G401 (cell line): ENCODE measurements at regions not wholly inside any gene's neighbourhood (a gene's known extent, or its start where the extent isn't known, plus 50 kb on each side); places are given as distances from the start of the nearest gene placed in this dataset.
"Not testable (repeated sequence)": the region's sequence is repeated elsewhere in the genome, so short reads cannot be mapped to it uniquely, and the experiment has no call there.

ENCODE experiments used
- DNase-seq: peaks from one replicate; pipeline ENCODE4 v3.0.0-alpha.2; 2015; ENCODE audit warnings: low spot score
- in situ Hi-C: cut with HindIII; loops from 2 replicates; pipeline ENCODE4 v1.10.0; 2016; ENCODE audit warnings: low sequenced_read_pairs, mixed read lengths

DNA sequence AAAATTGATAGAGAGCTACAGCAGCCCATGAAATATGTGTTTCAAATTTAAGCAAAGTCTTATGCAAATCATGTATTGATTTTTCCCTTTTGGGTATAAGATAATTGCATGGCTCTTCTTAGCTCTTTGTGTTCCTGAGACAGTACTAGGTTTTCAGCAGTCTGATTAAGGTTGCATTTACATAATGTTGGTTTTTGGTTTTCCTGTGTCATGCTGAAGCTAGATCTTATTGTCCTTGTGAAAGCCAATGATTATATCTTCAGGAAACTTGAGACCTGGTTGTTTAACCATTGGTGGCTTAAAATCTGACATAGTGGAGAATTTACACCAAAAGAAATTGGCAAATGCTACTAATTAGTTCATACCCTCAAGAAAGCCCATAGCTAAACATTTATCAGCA is 392.6 kb downstream of the ZPLD1 start:
- no peak for DNase-seq
- in situ Hi-C loops, result no loop called here

DNA sequence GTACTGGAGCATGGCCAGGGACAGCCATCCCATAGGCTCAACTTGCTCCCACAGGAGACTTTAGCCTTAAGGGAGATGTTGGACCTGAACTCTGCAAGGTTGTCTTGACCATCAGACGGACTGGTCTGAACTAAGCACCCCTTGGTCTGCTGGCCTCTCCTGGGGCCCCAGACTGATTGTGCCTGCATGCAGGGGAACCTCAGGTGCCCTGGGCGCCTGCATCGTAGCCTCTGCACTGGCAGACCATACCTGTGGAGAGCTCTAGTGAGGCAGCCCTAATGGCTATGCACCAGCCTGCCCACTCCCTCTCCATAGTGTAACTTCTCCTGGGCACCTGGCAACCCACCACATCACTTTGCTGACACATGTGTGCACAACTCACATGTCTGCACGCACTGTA is 395.6 kb downstream of the ZPLD1 start:
- in situ Hi-C loops, result no loop called here
- DNase-seq, result no peak

DNA sequence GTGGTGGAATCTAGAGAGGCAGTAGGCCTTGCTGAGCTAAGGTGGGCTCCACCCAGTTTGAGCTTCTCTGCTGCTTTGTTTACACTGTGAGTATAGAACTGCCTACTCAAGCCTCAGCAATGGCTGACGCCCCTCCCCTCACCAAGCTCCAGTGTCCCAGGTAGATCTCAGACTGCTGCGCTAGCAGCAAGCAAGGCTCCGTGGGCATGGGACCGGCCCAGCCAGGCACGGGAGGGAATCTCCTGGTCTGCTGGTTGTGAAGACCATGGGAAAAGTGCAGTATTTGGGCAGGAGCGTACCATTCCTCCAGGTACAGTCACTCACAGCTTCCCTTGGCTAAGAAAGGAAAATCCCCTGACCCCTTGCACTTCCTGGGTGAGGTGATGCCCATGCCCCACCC is 407.1 kb downstream of the ZPLD1 start:
- in situ Hi-C loops, result no loop called here

GRCh38 chr3:102866845-102867244 is 432.0 kb downstream of the ZPLD1 start:
- in situ Hi-C loops, result no loop called here
- no peak for DNase-seq

More for the DNA sequence above, 407.1 kb downstream of the ZPLD1 start:
- no peak for DNase-seq

DNA sequence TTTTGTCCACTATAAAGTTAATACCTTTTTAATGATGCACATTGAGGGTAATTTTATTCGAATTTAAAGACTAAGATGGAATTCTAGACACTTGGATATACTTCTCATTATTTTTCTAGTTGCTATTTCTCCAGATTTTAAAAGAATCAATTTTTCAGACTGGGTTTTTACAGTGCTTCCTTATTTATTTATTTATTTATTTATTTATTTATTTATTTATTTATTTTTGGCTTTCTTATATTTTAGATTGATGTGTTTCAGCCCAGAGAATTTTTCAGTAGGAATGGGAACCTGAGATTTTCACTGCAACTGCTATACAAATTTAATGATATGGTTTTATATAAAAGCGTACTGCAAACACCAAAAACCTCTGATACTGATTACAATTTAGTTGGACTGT is 448.7 kb downstream of the ZPLD1 start:
- no peak for DNase-seq
- in situ Hi-C loops, result no loop called here

- no peak for DNase-seq
- in situ Hi-C loops, result no loop called here
Observed at GRCh38 chr3:102885289-102885688, 450.5 kb downstream of the ZPLD1 start.

DNA sequence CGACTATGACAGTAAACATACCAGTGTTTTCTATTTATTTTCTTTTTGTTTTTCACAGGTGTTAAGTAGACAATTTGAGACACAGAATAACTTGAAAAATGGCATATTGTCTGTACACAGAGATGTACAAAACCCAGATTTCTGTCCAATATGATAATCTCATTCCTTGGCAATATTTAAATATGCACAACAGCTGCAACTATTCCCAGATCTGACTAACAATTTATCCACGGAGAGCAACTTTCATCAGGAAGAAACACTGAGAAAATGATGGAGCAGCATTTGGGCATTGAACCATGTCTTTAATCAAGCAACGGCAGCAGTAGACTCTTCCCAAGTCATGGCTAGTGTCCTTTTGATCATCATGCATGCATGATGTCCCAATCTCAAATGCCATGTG is 452.6 kb downstream of the ZPLD1 start:
- DNase-seq, result no peak
- in situ Hi-C loops, result no loop called here

DNA sequence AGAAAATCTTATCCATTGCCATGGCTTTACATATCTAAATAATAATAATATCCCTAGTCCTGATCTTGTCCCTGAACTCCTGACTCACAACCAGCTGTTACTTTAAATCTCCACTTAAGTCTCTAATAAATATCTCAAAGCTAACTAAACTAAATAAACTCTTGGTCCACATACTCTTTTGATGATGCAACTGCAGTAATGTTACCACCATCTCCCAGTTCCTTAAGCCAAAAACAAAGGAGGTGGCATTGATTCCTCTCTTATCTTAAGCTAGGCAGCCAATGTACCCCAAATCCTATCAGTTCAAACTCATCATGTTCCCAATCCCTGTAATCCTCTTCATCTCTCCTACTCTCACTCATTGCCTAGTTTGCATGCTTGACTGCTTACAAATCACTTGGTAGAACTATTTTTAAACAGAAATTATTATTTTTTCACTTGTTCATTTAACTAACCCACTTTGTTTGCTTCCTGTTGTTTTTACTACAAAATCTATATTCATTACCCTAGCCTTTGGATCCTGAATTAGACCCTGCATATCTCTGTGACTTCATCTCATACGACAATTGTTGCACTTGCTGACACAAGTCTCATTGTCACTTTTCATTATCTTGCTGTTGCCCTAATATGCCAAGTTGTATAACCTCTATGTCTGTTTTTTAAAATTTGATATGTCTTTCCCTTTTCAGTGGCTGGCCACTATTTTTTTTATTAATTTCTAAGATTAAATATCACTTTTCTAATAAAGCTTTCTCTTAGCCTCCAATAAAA is 462.2 kb downstream of the ZPLD1 start:
- no peak for DNase-seq
- in situ Hi-C loops, result no loop called here

DNA sequence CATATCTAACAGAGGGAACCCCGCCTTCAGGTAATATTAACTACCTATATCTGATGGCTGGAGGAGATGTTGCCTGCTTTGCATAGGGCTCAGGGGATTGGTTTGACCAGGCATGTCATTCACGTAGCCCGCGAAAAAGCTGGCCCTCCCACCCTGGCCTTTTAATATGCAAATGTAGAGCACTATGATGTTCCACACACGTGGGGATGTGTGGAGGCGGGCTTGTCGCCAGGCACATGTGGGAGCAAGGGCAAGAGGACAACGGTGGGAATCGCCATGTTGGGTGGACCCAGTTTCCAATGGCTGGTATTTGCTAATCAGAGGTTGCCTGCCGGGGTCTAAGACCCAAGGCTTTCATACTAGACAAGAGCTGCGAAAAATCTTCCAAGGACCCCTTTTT is 469.8 kb downstream of the ZPLD1 start:
- DNase-seq, result no peak
- in situ Hi-C loops, result no loop called here

GRCh38 chr3:102905811-102906210 is 471.0 kb downstream of the ZPLD1 start:
- DNase-seq, result no peak
- in situ Hi-C loops, result no loop called here

- in situ Hi-C loops, result no loop called here
- no peak for DNase-seq
Observed at GRCh38 chr3:102906818-102907217, 472.0 kb downstream of the ZPLD1 start.

- in situ Hi-C loops, result no loop called here
- no peak for DNase-seq
Observed at GRCh38 chr3:102909904-102910303, 475.1 kb downstream of the ZPLD1 start.

DNA sequence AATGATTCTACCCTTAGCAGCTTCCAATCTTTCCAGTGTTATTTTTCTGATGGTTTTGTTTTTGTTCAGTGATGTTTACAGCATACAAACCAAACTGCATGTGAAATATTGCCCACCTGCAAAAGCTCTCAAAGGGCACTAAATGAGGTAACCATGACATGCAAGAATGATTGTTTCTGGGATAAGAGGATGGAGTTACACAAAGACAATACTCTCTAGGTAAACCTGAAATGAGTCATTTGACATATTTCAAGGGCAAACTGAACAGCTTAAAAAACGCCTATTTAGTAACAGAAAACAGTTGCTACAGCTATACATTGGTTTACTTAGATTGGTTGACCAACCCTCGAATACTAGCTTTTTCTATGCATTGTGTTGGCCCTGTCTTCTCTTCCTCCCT is 481.7 kb downstream of the ZPLD1 start:
- no peak for DNase-seq
- in situ Hi-C loops, result no loop called here

DNA sequence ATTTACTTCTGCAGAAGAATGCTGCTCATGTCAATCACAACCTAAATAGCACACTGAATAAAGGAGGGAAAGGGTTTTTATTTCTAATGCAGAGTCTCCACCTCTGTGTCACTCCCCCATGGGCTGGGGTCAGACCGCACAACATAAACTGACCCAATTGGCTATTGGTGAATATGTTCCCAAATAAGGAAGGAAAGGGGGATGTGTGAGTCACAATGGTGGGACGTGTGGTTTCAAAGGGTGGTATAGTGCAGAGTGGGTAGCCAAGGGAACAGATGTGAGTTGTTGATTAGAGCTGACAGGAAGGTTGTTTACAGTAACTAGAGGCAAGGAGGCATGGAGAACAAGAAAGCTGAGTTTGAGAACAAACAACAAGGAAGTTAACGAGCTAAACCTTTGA is 491.8 kb downstream of the ZPLD1 start:
- in situ Hi-C loops, result no loop called here
- DNase-seq, result no peak

DNA sequence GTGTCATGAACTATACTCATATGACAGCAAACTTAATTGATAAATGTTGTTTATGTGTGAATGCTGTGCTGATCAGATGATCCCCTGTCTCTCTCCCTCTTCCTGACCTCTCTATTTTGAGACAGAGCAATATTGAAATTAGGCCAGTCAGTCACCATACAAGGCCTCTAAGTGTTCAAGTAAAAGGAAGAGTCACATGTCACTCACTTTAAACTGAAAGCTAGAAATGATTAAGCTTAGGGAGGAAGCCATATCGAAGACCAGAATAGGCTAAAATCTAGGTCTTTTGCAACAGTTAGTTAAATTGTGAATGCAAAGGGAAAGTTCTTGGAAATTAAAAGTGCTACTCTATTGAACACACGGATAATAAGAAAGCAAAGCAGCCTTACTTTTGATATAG is 498.6 kb downstream of the ZPLD1 start:
- in situ Hi-C loops, result no loop called here
- DNase-seq, result no peak

DNA sequence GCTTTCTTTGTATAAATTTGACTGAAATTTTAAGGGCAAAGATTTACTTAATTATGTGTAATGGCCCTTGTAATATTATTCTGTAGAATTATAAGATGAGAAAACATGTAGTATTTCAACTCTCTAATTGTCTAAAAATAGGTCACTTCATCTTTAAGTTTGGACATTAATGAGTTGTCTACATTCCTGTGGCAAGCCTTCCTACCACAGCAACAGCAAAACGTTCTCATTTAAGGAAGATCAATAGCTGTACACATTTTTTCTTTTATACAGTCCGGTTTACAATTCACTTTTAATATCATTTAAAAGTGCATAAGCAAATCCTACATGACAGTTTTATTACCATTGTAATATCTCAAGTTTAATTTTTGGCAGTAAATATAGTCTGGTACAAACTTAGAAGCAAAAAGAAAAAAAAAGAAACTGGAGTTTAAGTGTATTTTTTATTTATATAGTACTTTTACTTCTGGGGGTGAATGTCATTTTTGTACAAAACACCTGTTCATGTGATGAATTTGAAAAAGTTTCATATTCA is 501.8 kb downstream of the ZPLD1 start:
- in situ Hi-C loops, result no loop called here
- no peak for DNase-seq

- in situ Hi-C loops, result no loop called here
- no peak for DNase-seq
Observed at GRCh38 chr3:102941786-102942185, 507.0 kb downstream of the ZPLD1 start.

DNA sequence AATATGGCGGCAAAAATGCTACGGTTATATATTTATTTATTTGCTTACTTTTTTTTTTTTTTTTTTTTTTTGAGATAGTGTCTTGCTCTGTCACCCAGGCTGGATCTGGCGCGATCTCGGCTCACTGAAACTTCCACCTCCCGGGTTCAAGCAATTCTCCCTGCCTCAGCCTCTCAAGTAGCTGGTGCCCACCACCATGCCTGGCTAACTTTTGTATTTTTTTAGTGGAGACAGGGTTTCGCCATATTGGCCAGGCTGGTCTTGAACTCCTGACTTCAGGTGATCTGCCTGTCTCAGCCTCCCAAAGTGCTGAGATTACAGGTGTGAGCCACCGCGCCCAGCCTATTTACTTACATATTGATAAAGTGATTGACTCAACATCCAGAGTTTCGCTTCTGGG is 511.6 kb downstream of the ZPLD1 start:
- DNase-seq, in situ Hi-C loops: not testable (repeated sequence)

- DNase-seq, result no peak
- in situ Hi-C loops, result no loop called here
Observed at GRCh38 chr3:102972350-102972749, 537.5 kb downstream of the ZPLD1 start.

- in situ Hi-C loops, result no loop called here
Observed at GRCh38 chr3:102974333-102974732, 539.5 kb downstream of the ZPLD1 start.

GRCh38 chr3:102979191-102979590 is 544.4 kb downstream of the ZPLD1 start:
- DNase-seq, result no peak
- in situ Hi-C loops, result no loop called here

More at GRCh38 chr3:102974333-102974732, 539.5 kb downstream of the ZPLD1 start:
- DNase-seq, result no peak
